ENCODE measurements at regions not wholly inside any gene's neighbourhood (a gene's known extent, or its start where the extent isn't known, plus 50 kb on each side); places are given as distances from the start of the nearest gene placed in this dataset.

GRCh38 chr5:167150661-167151060, 1140.8 kb upstream of the WWC1 start:
- Histone ChIP-seq H3K23ac (ENCODE audit: low read length in 2 of 2) (no peak overlapping the region), H2BK5ac (ENCODE audit: low read depth, low read length, poor library complexity, severe bottlenecking) (no peak overlapping the region), H3K4me3 (ENCODE audit: insufficient read depth in 1 of 2, low read depth in 1 of 2, low read length in 2 of 2) (no peak overlapping the region), H2BK12ac (ENCODE audit: low read length in 2 of 2) (no peak overlapping the region), H3K9ac (ENCODE audit: low read length) (no peak overlapping the region), H3K27me3 (ENCODE audit: control insufficient read depth in 1 of 2, insufficient read depth in 1 of 2, low read length in 2 of 2) (no peaks in the 10 kb centered on the region), H4K8ac (ENCODE audit: low read length) (no peak overlapping the region), H4K91ac (ENCODE audit: low read length) (no peak overlapping the region), H2AK5ac (ENCODE audit: low read length, severe bottlenecking) (no peak overlapping the region), H2BK120ac (ENCODE audit: low read depth, low read length) (no peak overlapping the region), H3K36me3 (ENCODE audit: control insufficient read depth in 1 of 2, insufficient read depth in 2 of 2, low read depth in 1 of 2, low read length in 2 of 2) (no peaks in the 10 kb centered on the region), H3K79me1 (replicated peaks; ENCODE audit: low read length, poor library complexity, severe bottlenecking) (no peaks in the 10 kb centered on the region), H2BK15ac (ENCODE audit: low read depth, poor library complexity, severe bottlenecking) (no peak overlapping the region), H3K4ac (ENCODE audit: low read depth in 1 of 2, low read length in 2 of 2) (no peak overlapping the region), H3K14ac (ENCODE audit: low read length in 2 of 2) (no peak overlapping the region), H3K4me1 (ENCODE audit: control insufficient read depth, insufficient read depth, low read depth, low read length) (no peaks in the 10 kb centered on the region), H2AFZ (ENCODE audit: low read depth, low read length) (no peak overlapping the region), H3K18ac (ENCODE audit: low read depth in 1 of 2, low read length in 2 of 2) (no peak overlapping the region), H3K4me2 (ENCODE audit: low read length, poor library complexity, severe bottlenecking) (no peak overlapping the region), H3K27ac (ENCODE audit: low read length, poor library complexity, severe bottlenecking) (no peak overlapping the region), H3K9me3 (ENCODE audit: control insufficient read depth, low read length) (peaks cover 3% of the 10 kb centered on the region)
- DNase-seq: no peak

GRCh38 chr5:167152561-167152960, 1138.9 kb upstream of the WWC1 start:
- Histone ChIP-seq H3K9me3 (ENCODE audit: control insufficient read depth, low read length) (no peaks in the 10 kb centered on the region), H3K4me1 (ENCODE audit: control insufficient read depth, insufficient read depth, low read depth, low read length) (no peaks in the 10 kb centered on the region), H3K4me3 (ENCODE audit: insufficient read depth in 1 of 2, low read depth in 1 of 2, low read length in 2 of 2) (no peak overlapping the region), H3K9ac (ENCODE audit: low read length) (no peak overlapping the region), H4K91ac (ENCODE audit: low read length) (no peak overlapping the region), H4K8ac (ENCODE audit: low read length) (no peak overlapping the region), H3K23ac (ENCODE audit: low read length in 2 of 2) (no peak overlapping the region), H2BK120ac (ENCODE audit: low read depth, low read length) (no peak overlapping the region), H3K18ac (ENCODE audit: low read depth in 1 of 2, low read length in 2 of 2) (no peak overlapping the region), H3K27me3 (ENCODE audit: control insufficient read depth in 1 of 2, insufficient read depth in 1 of 2, low read length in 2 of 2) (no peaks in the 10 kb centered on the region), H3K4ac (ENCODE audit: low read depth in 1 of 2, low read length in 2 of 2) (no peak overlapping the region), H3K79me1 (replicated peaks; ENCODE audit: low read length, poor library complexity, severe bottlenecking) (no peaks in the 10 kb centered on the region), H2AFZ (ENCODE audit: low read depth, low read length) (no peak overlapping the region), H2BK5ac (ENCODE audit: low read depth, low read length, poor library complexity, severe bottlenecking) (no peak overlapping the region), H2BK12ac (ENCODE audit: low read length in 2 of 2) (no peak overlapping the region), H2AK5ac (ENCODE audit: low read length, severe bottlenecking) (no peak overlapping the region), H3K27ac (ENCODE audit: low read length, poor library complexity, severe bottlenecking) (no peak overlapping the region), H3K4me2 (ENCODE audit: low read length, poor library complexity, severe bottlenecking) (no peak overlapping the region), H3K14ac (ENCODE audit: low read length in 2 of 2) (no peak overlapping the region), H3K36me3 (ENCODE audit: control insufficient read depth in 1 of 2, insufficient read depth in 2 of 2, low read depth in 1 of 2, low read length in 2 of 2) (no peaks in the 10 kb centered on the region), H2BK15ac (ENCODE audit: low read depth, poor library complexity, severe bottlenecking) (no peak overlapping the region)
- no peak for DNase-seq
- WGBS: 80% methylated on average over 3 of the region's 3 CpGs

DNA sequence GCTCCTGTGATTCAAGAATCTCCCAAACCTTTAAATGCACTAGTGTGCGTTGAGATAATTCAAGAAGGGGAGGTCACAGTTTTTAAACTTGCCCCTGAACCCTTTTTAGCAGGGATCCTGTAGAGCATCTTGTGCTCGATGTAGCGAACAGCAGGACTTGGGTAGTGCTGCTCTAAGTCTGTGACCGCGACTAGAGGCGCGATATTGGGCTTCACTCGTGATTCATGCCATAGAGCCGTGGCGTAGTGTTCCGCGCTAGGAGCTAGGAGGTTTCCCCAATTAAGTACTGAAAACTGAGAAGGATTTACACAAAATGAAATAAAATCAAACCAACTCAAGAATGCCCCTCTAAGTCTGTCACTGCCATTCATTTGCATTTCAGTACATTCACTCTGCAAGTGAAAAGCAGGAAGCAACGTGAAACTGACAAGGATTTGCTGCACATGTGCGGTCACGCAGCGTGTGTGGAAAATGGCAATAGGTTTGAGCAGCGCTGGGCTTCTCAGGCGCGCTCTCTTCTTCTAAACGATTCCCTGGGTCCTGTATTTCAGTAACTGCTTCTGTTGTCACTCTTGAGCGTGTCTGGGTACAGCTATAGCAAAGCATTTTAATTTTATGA, 1135.9 kb upstream of the WWC1 start:
- H3K18ac ChIP-seq (ENCODE audit: low read depth in 1 of 2, low read length in 2 of 2): no peak overlapping the region
- no peak overlapping the region for H2BK120ac ChIP-seq (ENCODE audit: low read depth, low read length)
- H3K36me3 ChIP-seq (ENCODE audit: control insufficient read depth in 1 of 2, insufficient read depth in 2 of 2, low read depth in 1 of 2, low read length in 2 of 2): no peaks in the 10 kb centered on the region
- H4K91ac ChIP-seq (ENCODE audit: low read length): peak overlapping the region; percentile 27
- H3K4ac ChIP-seq (ENCODE audit: low read depth in 1 of 2, low read length in 2 of 2): no peak overlapping the region
- H3K9me3 ChIP-seq (ENCODE audit: control insufficient read depth, low read length): no peaks in the 10 kb centered on the region
- H4K8ac ChIP-seq (ENCODE audit: low read length): no peak overlapping the region
- H2BK15ac ChIP-seq (ENCODE audit: low read depth, poor library complexity, severe bottlenecking): no peak overlapping the region
- H2AK5ac ChIP-seq (ENCODE audit: low read length, severe bottlenecking): no peak overlapping the region
- H2BK12ac ChIP-seq (ENCODE audit: low read length in 2 of 2): no peak overlapping the region
- H3K27me3 ChIP-seq (ENCODE audit: control insufficient read depth in 1 of 2, insufficient read depth in 1 of 2, low read length in 2 of 2): no peaks in the 10 kb centered on the region
- H3K4me2 ChIP-seq (ENCODE audit: low read length, poor library complexity, severe bottlenecking): no peak overlapping the region
- 90% methylated on average over 21 of the region's 21 CpGs for WGBS
- H3K9ac ChIP-seq (ENCODE audit: low read length): no peak overlapping the region
- no peak overlapping the region for H3K23ac ChIP-seq (ENCODE audit: low read length in 2 of 2)
- no peak overlapping the region for H3K4me3 ChIP-seq (ENCODE audit: insufficient read depth in 1 of 2, low read depth in 1 of 2, low read length in 2 of 2)
- H2AFZ ChIP-seq (ENCODE audit: low read depth, low read length): no peak overlapping the region
- no peak overlapping the region for H3K14ac ChIP-seq (ENCODE audit: low read length in 2 of 2)
- no peak overlapping the region for H2BK5ac ChIP-seq (ENCODE audit: low read depth, low read length, poor library complexity, severe bottlenecking)
- H3K27ac ChIP-seq (ENCODE audit: low read length, poor library complexity, severe bottlenecking): no peak overlapping the region
- no peak for DNase-seq
- H3K4me1 ChIP-seq (ENCODE audit: control insufficient read depth, insufficient read depth, low read depth, low read length): no peaks in the 10 kb centered on the region
- H3K79me1 ChIP-seq (replicated peaks; ENCODE audit: low read length, poor library complexity, severe bottlenecking): no peaks in the 10 kb centered on the region

DNA sequence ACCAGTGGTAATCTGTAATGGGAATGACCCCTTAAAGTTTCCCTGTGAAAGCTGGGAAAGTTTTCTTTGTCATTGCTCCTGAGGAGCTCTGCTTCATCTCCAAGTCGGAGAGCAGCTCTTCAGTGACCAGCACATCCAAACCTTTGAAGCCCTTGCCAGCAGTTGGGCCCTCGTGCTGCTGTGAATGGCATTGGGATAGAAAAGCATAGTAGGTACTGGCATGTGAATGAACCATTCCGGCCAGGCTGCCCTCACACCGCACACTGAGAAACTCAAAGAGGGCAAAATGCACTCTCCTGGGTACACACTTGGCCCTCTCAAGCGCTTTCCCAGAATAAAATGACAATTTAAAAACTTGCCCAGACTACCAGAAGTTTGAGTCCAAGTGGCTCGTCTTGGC, 1135.0 kb upstream of the WWC1 start:
- Histone ChIP-seq H2AFZ (ENCODE audit: low read depth, low read length) (no peak overlapping the region), H2BK5ac (ENCODE audit: low read depth, low read length, poor library complexity, severe bottlenecking) (no peak overlapping the region), H3K36me3 (ENCODE audit: control insufficient read depth in 1 of 2, insufficient read depth in 2 of 2, low read depth in 1 of 2, low read length in 2 of 2) (no peaks in the 10 kb centered on the region), H3K27me3 (ENCODE audit: control insufficient read depth in 1 of 2, insufficient read depth in 1 of 2, low read length in 2 of 2) (no peaks in the 10 kb centered on the region), H4K8ac (ENCODE audit: low read length) (no peak overlapping the region), H3K23ac (ENCODE audit: low read length in 2 of 2) (no peak overlapping the region), H2BK12ac (ENCODE audit: low read length in 2 of 2) (no peak overlapping the region), H3K4me1 (ENCODE audit: control insufficient read depth, insufficient read depth, low read depth, low read length) (no peaks in the 10 kb centered on the region), H2AK5ac (ENCODE audit: low read length, severe bottlenecking) (no peak overlapping the region), H3K4ac (ENCODE audit: low read depth in 1 of 2, low read length in 2 of 2) (no peak overlapping the region), H3K27ac (ENCODE audit: low read length, poor library complexity, severe bottlenecking) (no peak overlapping the region), H3K18ac (ENCODE audit: low read depth in 1 of 2, low read length in 2 of 2) (no peak overlapping the region), H2BK120ac (ENCODE audit: low read depth, low read length) (no peak overlapping the region), H3K9me3 (ENCODE audit: control insufficient read depth, low read length) (no peaks in the 10 kb centered on the region), H3K14ac (ENCODE audit: low read length in 2 of 2) (no peak overlapping the region), H3K79me1 (replicated peaks; ENCODE audit: low read length, poor library complexity, severe bottlenecking) (no peaks in the 10 kb centered on the region), H3K4me3 (ENCODE audit: insufficient read depth in 1 of 2, low read depth in 1 of 2, low read length in 2 of 2) (no peak overlapping the region), H2BK15ac (ENCODE audit: low read depth, poor library complexity, severe bottlenecking) (no peak overlapping the region), H4K91ac (ENCODE audit: low read length) (no peak overlapping the region), H3K4me2 (ENCODE audit: low read length, poor library complexity, severe bottlenecking) (no peak overlapping the region), H3K9ac (ENCODE audit: low read length) (no peak overlapping the region)
- 89% methylated on average over 4 of the region's 6 CpGs for WGBS
- DNase-seq: no peak
